GM21528 (cell line): ENCODE measurements at regions not wholly inside any gene's neighbourhood (a gene's known extent, or its start where the extent isn't known, plus 50 kb on each side); places are given as distances from the start of the nearest gene placed in this dataset.
"Not testable (repeated sequence)": the region's sequence is repeated elsewhere in the genome, so short reads cannot be mapped to it uniquely, and the experiment has no call there.

ENCODE experiments used
- ATAC-seq: cut with Tn5 transposase; IDR thresholded peaks from one replicate; pipeline ENCODE4 v1.9.1; 2021; ENCODE audit warnings: mild to moderate bottlenecking, moderate library complexity; ENCODE audit not compliant: unreplicated experiment, low FRiP score

- ATAC-seq: no peak
Observed at GRCh38 chr3:176873261-176873660, 324.0 kb downstream of the TBL1XR1 start.

- ATAC-seq: peak; percentile 99
Observed at GRCh38 chr3:176872771-176873209, 324.5 kb downstream of the TBL1XR1 start.

- no peak for ATAC-seq
Observed at GRCh38 chr3:176870451-176870850, 326.8 kb downstream of the TBL1XR1 start.

GRCh38 chr3:176867681-176868663 is 329.3 kb downstream of the TBL1XR1 start:
- no peak for ATAC-seq

GRCh38 chr3:176861137-176861536 is 336.1 kb downstream of the TBL1XR1 start:
- ATAC-seq: no peak

GRCh38 chr3:176856721-176857120 is 340.6 kb downstream of the TBL1XR1 start:
- ATAC-seq: no peak

- no peak for ATAC-seq
Observed at GRCh38 chr3:176855901-176856486, 341.3 kb downstream of the TBL1XR1 start.

GRCh38 chr3:176855213-176855612 is 342.1 kb downstream of the TBL1XR1 start:
- ATAC-seq: no peak

GRCh38 chr3:176850498-176850897 is 346.8 kb downstream of the TBL1XR1 start:
- ATAC-seq: no peak

GRCh38 chr3:176848431-176849214 is 348.7 kb downstream of the TBL1XR1 start:
- ATAC-seq: no peak

GRCh38 chr3:176842914-176843313 is 354.4 kb downstream of the TBL1XR1 start:
- ATAC-seq: no peak

GRCh38 chr3:176840641-176841286 is 356.5 kb downstream of the TBL1XR1 start:
- ATAC-seq: no peak

GRCh38 chr3:176839901-176840300 is 357.4 kb downstream of the TBL1XR1 start:
- no peak for ATAC-seq

- no peak for ATAC-seq
Observed at GRCh38 chr3:176839466-176839865, 357.8 kb downstream of the TBL1XR1 start.

- not testable (repeated sequence) for ATAC-seq
Observed at GRCh38 chr3:176827244-176827643, 370.0 kb downstream of the TBL1XR1 start.

- ATAC-seq: no peak
Observed at GRCh38 chr3:176824811-176825210, 372.5 kb downstream of the TBL1XR1 start.

GRCh38 chr3:176820764-176821163 is 376.5 kb downstream of the TBL1XR1 start:
- ATAC-seq: no peak

- ATAC-seq: no peak
Observed at GRCh38 chr3:176816937-176817336, 380.3 kb downstream of the TBL1XR1 start.

- peak; percentile 82 for ATAC-seq
Observed at GRCh38 chr3:176814285-176814684, 383.0 kb downstream of the TBL1XR1 start.

- ATAC-seq: no peak
Observed at GRCh38 chr3:176807938-176808337, 389.3 kb downstream of the TBL1XR1 start.
